HG03196 (cell line): ENCODE measurements at regions not wholly inside any gene's neighbourhood (a gene's known extent, or its start where the extent isn't known, plus 50 kb on each side); places are given as distances from the start of the nearest gene placed in this dataset.
"Not testable (repeated sequence)": the region's sequence is repeated elsewhere in the genome, so short reads cannot be mapped to it uniquely, and the experiment has no call there.

Source experiments
- ATAC-seq: cut with Tn5 transposase; IDR thresholded peaks from one replicate; pipeline ENCODE4 v1.9.1; 2021; ENCODE audit not compliant: unreplicated experiment

DNA sequence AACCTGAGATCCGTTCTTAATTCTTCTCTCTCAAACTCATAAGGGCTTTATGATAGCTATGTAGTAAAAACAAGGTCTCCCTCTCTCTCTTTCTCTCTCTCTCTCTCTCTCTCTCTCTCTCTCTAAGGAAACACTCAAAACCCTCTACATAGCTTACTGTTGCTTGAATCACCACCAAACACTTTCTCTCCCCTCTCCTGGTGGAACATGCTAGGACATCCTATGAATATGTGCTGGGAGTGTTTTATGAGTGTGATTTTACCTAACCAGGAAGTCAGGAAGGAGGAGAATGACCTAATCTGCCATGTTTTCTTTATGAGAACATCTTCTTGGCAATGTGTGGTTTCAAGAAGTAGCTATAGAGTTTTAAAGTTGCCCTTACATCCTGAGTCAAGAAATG is 844.6 kb downstream of the TTLL7 start:
- ATAC-seq = not testable (repeated sequence)

DNA sequence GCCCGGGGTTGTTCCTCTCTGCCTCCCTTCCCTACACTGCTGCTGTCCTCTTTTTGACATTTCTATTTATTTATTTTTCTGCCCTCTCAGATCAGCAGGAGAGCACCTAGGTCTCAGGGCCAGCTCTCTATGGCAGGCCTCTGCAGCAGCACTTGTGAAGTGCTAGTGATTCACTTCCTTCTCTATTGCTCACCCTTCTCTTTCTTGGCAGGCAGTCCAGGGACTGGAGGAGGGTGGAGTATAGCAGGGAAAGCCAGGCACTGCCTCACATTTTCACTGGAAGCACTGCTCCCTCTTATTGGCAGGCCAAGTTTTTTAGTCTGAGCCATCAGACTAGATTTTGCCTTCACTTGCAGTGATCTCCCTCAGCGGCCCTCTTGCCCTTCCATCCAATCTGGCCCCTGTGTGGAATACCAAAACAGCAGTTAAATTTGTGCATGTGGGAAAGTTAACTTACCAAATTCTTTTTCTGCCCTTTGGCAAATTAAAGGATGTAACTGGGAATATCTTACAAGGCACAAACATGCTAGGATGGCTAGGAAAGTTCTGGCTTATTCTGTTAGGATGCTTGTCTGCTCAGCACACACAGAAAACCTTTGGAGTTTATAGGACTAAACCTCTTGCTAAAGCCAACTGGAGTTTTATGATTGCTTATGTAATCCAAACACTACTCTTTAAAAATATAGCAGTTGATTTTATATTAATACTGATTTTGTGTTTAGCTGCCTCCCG is 847.6 kb downstream of the TTLL7 start:
- ATAC-seq = not testable (repeated sequence)

DNA sequence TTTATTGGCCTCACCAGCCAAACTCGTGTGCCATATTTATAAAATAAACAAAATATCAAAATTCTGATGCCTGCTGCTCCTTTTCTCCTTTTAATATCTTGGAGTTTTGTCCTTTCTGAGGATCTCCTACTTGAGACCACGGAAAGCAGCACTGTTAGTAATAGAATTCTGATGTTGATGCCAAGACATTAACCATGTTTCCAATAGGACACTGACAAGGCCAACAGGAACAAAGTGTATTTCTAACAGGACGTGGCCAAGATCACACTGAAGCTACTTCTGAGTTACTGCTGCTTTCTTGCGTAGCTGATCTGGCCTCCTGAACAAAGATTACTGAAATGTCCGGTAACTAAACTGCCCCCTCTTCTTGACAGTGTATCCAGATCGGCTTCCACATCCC is 848.5 kb downstream of the TTLL7 start:
- ATAC-seq = not testable (repeated sequence)

DNA sequence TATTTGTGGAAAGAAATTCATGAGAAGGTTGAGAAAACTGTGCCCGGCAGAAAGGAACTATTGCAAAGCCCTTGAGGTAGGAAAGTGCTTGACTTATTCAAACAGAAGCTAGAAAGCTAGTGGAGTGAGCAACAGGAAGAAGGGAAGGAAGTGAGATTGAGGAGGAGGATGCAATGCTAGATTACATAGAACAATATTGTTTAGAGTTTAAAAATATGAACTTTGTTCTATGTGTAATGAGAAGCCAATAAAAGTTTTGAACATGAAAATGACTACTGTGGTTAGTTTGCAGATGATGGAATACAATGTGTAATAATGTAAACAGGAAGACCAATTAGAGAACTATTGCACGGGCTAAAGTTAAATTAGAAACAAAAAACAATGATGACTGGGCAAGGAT is 853.1 kb downstream of the TTLL7 start:
- not testable (repeated sequence) for ATAC-seq

DNA sequence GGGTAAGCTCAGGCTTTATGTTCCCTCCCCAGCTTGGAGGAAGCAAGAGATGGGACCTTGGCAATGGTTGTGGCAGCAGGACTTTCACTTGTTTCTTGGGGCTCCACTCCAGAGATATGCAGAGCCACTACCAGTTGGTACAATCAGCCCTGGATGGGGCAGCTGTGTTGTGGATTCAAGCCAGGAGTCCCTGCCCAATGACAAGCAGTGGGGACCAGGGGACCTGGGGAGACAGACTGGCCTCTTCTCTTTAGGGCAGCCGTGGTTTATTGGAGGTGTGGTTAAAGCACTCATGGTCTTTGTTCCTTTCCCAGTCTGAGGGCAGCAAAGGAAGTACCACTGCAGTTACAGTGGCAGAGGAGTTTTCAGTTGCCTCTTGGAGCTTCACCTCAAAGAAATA is 856.1 kb downstream of the TTLL7 start:
- not testable (repeated sequence) for ATAC-seq

DNA sequence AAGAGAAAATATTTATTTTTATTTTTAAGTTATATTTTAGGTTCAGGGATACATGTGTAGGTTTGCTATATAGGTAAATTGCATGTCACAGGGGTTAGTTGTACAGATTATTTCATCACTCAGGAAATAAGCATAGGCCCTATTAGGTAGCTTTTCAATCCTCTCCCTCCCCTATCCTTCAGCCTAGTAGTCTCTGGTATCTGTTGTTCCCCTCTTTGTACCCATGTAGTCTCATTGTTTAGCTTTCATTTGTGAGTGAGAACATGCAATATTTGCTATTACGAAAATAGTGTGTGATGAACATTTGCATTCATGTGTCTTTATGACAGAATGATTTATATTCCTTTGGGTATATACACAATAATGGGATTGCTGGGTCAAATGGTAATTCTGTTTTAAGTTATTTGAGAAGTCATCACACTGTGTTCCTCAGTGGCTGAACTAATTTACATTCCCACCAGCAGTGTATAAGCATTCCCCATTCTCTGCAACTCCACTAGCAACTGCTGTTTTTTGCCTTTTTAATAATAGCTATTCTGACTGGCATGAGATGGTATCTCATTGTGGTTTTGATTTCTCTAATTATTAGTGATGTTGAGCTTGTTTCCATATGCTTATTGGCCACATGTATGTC is 863.3 kb downstream of the TTLL7 start:
- not testable (repeated sequence) for ATAC-seq

DNA sequence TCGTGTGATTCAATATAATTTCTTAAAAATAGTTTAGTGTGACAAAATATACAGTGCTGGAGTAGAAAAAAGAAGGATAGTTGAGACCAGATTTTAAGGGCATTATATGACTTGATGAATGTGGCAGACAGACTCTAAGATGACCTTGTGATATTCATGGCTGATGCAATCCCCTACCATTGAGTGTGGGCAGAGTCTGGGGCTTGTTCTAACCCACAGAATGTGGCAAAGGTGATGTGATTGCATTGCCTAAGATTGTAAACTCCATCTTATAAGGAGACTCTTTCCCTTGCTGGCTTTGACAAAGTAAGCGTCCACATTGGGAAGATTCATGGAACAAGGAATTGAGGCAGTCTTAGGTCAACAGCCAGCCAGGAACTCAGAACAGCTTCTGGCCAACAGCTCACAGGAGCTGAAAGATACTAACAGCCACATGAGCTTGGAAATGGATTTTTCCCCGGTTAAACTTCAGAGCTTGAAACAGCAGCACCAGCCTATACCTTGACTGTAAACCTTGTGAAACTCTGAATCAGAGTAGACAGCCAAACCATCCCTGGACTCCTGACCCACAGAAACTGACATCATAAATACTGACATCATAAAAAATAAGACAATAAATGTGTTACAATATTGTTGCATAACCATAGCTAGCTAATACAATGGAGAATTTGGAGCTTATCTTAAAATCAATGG is 864.5 kb downstream of the TTLL7 start:
- ATAC-seq = not testable (repeated sequence)

DNA sequence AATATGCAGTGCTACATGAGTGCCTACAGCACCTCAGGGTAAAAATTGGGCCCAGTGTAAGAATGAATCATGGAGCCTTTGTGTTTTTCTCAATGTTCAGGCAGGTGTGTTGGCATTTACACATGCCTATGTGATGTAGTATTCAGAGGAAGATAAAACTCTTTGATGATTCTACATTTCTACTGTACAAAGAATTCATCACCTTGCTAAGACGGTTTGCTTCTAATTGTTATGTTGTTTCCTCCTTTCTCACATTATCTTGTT is 867.3 kb downstream of the TTLL7 start:
- no peak for ATAC-seq

DNA sequence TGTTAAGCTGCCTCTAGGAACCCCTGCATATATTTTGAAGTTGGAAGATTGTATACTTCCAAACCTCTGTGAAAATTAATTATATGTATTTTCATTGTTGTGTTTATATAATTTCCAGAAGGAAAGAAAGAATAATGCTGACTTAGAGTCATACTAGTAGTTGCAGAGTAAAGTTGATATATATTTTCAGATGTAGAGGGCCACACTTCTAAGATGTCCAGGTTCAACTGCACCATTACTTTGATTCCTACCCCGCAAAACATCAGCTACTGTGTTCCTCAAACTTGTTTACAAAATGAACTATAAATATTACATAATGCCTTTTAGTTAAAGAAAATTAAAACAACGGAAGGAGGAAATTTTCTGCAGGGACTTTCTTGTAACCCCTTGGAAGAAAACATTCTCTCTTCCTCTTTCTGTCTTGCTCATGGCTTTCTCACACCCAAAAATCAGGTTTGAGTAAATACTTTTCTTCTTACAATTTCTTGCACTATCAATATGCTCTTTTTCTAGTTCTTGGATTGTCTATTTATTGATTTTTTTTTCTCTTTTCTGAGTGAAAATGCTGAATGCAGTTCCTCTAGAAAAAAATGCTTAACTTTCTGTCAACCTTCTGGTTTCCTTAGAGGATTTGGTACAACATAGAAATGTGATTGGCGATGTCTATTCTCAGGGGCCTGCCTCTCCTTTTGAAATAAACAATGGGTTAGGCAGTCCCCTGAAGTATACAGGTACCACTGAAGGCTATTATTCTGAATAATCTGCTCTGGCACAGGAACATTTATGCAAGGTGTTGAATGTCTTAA is 867.8 kb downstream of the TTLL7 start:
- no peak for ATAC-seq

DNA sequence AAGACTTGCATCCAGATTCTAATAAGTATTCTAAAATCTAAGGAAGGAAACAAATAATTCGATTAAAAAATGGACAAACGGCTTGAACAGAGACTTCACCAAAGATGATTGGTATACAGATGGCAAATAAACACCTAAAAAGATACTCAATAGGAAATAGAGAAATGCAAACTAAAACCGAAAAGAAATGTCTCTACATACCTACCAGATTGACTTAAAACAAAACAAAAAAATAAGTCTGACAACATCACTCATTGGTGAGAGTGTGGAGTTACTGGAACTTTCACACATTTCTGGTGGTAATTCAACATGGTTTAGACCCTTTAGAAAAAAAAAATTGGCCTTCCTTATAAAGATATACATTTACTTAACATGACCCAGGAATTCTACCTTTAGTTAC is 869.8 kb downstream of the TTLL7 start:
- no peak for ATAC-seq

DNA sequence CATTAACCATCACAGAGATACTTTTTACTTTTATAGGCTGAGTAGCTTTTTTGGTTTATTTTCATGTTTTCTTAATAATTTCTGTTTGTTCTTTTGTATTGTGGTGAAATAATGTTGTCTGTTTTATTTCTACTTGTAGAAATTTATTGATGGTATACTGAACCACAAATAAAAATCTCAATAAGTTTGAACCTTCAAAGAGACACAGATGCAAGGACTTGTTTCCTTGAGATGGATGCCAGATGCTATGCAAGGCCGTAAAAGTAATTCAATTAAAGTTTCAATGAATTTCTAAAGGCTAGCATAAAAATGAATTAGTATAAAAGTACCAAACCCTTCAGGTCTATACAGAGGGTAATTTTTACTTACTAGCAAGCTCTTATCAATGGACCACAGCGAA is 873.5 kb downstream of the TTLL7 start:
- no peak for ATAC-seq

DNA sequence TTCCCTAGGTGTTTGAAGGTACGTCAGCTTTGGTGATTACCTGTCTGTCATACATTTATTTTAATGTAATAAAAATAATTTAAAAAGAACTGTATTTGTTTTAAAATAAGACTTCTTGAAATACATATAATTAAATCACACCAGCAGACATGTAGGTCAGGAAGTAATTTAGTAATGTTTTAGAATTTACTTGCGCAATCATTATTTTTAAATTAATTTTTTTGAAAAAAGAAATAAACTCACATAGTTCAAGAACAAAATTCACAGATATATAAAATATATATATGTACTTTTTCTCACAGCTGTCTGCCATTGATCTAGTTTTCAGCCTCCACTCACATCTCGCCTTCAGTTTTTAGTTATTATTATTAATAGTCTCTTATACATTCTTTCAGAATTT is 875.9 kb downstream of the TTLL7 start:
- ATAC-seq = no peak

DNA sequence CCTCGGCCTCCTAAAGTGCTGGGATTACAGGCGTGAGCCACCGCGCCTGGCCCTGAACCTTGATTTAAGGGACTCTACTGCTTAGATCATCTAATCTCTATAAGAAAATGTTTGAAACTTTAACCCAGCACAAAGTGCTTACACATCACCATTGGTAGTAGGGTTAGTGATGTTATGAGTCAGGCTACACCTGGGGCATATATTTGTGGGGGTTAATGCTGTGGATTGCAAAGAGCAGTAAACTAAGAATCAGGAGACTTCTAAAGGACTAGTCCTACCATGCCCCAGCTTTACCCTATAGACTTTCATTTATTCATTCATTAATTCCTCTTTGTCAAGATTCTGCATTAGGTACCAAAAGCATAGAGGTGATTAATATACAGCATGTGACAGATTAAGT is 880.5 kb downstream of the TTLL7 start:
- no peak for ATAC-seq

DNA sequence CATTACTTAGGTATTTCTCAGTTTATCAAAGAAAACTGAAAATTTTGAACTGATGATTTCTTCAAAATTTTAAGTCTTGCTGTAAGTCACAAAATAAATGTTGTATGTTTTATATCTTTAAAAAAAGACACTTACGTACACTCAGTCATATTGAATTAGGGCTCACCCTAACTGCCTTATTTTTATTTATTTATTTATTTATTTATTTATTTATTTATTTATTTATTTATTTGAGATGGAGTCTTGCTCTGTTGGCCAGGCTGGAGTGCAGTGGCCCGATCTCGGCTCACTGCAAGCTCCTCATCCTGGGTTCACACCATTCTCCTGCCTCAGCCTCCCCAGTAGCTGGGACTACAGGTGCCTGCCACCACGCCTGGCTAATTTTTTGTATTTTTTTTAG is 881.9 kb downstream of the TTLL7 start:
- ATAC-seq = not testable (repeated sequence)

DNA sequence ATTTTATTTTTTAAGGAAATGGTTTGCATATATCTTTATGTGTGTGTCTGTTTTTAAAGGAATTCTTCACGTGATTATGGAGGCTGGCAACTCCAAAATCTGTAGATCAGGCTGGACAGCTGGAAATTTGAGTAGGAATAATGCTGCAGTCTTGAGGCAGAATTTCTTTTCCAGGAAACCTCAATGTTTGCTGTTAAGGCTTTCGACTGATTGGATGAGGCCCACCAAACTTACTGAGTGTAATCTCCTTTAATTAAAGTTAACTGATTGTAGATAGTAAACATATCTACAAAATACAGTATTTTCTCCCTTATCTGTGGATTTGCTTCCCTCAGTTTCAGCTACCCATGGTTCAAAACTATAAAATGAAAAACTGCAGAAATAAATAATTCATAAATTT is 883.1 kb downstream of the TTLL7 start:
- ATAC-seq = no peak

DNA sequence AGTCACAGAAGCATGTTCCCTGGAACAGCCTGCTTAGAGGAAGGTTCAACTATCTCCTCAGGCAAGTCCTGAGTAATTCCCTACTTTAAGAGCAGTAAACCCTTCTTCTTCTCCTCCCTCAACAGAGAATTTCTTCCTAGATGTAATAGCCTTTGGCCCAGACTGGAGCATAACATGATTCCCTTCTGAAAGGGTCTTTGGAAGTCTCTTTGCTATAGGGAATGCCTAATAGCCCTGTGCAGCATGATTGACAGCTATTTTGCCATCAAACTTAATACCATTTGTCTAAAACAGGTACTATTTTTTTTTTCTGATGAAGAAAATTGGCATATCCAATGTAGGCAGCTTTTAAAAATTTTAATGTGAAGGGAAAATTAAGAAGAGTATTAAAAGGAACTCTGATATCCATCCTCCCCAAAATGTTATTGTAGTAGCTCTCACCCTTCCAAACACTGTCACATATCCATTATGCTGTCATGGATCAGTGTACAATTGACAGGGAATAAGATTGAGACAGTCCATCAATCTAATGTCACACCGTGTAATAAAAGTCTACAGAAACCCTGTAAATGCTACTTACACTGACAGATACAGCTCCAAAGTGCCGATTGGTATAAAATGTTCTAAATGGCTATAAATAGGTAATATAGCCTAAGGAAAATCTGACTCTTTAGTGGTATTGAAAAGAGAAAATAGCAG is 884.6 kb downstream of the TTLL7 start:
- no peak for ATAC-seq

DNA sequence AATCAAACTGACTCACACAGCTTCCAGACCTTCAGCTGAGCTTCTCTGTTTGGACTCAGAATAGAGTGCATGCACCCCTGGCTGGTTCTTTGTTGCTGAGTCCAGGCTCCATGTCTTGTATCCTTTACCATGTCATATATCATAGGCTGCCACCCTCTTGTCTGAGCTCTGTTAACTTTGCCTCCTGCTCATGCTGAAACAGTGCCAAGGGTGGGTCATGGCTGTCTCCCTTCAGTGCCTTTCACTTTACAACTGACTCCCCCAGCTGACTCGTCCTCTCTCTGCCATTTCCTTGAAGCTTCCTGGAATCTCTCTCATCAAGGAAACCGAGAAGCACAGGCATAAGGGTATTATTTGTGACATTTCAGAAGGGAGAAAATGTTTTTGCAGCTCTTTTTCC is 885.3 kb downstream of the TTLL7 start:
- no peak for ATAC-seq

DNA sequence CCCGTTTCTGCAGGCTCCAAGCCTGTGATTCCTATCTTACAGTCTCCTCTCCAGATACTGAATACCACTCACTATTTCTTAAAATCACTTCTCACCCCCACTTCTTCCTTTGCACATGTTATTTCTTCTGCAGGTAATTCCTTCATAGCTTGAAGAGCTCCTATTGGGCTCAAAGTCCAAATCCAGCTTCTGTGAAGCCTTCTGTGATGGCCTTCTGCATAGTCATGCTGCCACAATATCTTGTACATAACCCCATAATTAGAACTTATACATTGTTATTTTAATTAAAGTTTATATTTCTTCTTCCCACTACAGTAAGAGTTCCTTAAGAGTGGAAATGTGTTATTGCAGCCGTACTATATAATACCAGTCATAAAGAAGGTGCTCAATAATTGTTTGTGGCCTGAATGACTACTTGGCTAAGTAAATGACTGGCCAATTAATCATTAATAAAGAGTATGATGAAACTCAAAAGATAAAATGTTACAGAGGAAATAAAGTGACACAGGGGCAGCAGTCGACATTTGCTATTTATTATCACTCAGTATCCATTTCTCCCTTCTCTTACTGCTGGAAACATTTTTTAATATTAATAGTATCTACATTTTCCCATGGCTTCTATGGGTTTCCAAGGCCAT is 886.6 kb downstream of the TTLL7 start:
- no peak for ATAC-seq

DNA sequence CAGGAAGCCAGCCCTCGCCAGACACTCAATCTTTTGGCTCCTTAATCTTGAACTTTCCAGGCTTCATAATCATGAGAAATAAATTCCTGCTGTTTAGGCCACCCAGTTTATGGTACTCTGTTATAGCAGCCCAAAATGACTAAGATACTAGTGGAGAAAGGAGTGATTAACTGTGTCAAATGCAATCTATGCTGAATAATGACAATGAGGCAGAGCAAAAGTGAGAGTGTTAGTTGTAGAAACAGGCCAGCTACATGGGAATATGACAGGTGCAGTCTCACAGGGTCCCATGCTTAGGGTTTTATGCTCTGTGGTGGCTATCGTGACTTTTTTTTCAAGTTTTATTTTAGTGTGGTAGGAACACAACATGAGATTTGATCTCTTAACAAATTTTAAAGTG is 888.8 kb downstream of the TTLL7 start:
- ATAC-seq = no peak

DNA sequence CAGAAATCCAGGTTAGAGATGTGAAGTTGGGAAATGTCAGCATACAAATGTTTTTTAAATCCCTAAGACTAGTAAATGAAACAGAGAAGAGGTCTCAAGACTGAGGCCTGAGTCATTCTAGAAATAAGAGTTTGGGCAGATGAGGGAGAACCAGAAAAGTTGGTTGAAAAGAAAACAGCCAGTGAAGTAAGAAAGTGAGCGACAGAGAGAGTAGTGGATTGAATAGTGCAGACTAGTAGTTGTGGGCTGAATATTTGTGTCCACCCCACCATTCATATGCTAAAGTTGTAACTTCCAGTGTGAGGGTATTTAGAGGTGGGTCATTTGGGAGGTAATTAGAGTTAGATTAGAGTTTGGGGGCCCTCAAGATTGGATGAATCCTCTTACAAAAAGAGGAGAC is 889.2 kb downstream of the TTLL7 start:
- no peak for ATAC-seq

DNA sequence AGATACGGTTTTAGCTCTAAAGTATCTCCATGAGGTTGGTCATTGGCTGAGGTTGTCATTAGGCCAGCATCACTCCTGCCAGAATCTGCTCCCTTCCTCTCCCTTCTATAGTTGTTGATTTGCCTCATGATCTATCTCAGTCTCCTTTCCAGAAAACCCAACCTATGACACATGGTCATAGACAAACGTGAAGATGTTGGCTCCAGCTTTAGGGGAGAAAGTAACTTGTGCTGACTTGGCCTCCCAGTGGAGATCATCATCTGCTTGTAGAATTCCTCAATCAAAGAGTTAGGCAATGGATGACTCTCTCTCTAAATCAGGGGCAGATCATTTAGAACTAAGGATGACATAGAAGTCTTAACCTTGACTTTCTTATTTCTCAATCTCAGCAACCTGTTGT is 894.4 kb downstream of the TTLL7 start:
- ATAC-seq = no peak
